ENCODE measurements at regions not wholly inside any gene's neighbourhood (a gene's known extent, or its start where the extent isn't known, plus 50 kb on each side); places are given as distances from the start of the nearest gene placed in this dataset.

DNA sequence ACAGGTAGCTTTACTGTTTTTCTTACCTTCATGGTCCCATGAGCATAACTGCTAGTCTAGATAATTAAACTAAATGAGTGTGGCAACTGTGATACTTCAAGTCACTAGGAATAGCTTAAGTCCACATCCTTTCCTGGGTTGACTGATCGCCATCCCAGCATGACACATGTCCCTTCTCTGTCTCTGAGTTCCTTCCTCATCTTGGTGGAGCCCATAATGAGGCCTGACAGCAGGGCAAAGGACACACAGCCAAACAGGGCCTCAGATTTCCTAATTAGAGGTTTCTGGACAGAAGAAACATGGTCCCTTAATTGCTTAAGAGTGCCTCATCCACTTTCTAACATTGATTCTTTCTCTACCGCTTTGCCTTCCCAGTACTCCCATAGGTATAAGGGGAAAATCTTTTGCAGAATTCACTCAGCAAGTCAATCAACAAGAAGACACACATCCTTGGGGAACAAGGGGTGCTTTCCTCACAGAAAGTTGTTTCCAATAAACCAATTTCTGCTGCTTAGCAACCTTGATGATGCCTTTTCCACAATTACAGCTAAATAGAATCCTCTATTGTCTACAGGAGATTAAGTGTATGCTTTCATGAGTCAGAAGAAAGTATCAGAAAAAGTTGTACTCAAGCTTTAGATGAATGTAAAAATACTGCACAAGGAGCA is 208.3 kb upstream of the SERP2 start:
- Histone ChIP-seq H3K4me1 (ENCODE audit: control insufficient read depth in 5 of 5, insufficient read depth in 5 of 5, low read length in 5 of 5) (peaks cover 0 to 3% (median 0%) of the 10 kb centered on the region in 5 donors), H3K27me3 (ENCODE audit: control insufficient read depth in 3 of 3, insufficient read depth in 3 of 3, low read length in 2 of 3) (no peaks in the 10 kb centered on the region), H3K27ac (ENCODE audit: low read depth in 1 of 2, low read length in 1 of 2) (no peak overlapping the region), H3K36me3 (ENCODE audit: control insufficient read depth in 4 of 4, insufficient read depth in 4 of 4, low read length in 4 of 4) (no peaks in the 10 kb centered on the region), H3K4me3 (no peak overlapping the region), H3K9me3 (ENCODE audit: control insufficient read depth in 4 of 4, insufficient read depth in 3 of 4, low read length in 3 of 4) (no peaks in the 10 kb centered on the region), H3K9ac (ENCODE audit: insufficient read depth in 1 of 2, low read length in 2 of 2) (no peak overlapping the region)
- DNase-seq (no peak), ATAC-seq (ENCODE audit: insufficient read depth, low FRiP score) (no peak)
- TF ChIP-seq, protein P1, sequence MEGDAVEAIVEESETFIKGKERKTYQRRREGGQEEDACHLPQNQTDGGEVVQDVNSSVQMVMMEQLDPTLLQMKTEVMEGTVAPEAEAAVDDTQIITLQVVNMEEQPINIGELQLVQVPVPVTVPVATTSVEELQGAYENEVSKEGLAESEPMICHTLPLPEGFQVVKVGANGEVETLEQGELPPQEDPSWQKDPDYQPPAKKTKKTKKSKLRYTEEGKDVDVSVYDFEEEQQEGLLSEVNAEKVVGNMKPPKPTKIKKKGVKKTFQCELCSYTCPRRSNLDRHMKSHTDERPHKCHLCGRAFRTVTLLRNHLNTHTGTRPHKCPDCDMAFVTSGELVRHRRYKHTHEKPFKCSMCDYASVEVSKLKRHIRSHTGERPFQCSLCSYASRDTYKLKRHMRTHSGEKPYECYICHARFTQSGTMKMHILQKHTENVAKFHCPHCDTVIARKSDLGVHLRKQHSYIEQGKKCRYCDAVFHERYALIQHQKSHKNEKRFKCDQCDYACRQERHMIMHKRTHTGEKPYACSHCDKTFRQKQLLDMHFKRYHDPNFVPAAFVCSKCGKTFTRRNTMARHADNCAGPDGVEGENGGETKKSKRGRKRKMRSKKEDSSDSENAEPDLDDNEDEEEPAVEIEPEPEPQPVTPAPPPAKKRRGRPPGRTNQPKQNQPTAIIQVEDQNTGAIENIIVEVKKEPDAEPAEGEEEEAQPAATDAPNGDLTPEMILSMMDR (IDR thresholded peaks at IDR 0.05; ENCODE audit: control extremely low read depth, extremely low read depth) = no peak
- 48 to 70% methylated on average over 2 of the region's 2 CpGs for WGBS, 2 donors

DNA sequence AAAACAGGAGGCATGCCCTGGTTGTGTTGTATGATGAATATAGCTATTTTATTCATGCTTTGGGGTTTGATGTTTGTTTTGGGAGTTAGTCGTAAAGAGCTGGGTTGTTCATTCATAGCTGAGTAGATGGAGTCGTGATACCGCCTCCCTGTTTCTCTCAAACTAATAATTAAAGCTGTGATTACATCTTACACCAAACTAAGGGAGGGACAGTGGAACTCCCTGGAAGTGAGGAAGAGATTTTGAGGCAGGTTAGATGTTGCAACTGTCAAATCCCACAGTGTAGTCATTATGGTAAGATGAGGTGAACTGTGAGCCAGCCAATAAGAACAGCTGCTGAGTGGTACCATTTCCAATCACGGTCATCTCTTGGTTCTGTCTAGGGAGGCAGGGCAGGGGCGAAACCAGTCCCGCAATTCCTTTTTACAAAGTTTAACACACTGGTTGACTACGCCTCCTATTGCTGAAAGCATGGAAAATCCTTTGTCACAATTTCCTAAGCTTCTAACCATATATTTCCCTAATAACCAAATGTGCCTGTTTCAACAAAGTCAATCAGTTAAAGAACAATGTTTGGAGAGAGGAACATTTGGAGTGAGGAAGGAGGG is 207.6 kb upstream of the SERP2 start:
- ATAC-seq (ENCODE audit: insufficient read depth, low FRiP score) = no peak
- WGBS, 2 donors = 89% methylated on average over 7 of the region's 7 CpGs

DNA sequence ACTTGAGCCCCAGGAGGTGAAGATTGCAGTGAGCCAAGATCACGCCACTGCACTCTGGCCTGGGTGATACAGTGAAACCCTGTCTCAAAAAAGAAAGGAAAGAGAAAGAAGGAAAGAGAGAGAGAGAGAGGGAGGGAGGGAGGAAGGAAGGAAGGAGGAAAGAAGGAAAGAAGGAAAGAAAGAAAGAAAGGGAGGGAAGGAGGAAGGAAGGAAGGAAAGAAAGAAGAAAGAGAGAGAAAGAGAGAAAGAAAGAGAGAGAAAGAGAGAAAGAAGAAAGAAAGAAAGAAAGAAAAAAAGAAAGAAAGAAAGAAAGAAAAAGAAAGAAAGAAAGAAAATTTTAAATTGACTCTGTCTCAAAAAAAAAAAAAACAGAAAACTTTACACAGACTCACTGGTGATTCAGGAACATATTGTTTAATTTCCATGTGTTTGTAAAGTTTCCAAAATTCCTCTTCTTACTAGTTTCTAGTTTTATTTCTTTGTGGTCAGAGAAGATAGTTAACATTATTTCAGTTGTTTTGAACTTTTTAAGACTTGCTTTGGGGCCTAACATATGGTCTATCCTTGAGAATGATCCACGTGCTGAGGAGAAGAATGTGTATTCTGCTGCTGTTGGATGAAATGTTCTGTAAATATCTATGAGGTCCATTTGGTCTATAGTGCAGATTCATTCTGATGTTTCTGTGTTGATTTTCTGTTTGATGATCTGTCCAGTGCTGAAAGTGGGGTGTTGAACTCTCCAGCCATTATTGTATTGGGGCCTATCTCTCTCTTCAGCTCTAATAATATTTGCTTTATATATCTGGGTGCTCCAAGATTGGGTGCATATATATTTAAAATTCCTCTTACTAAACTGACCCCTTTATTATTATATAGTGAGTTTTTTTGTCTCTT is 204.4 kb upstream of the SERP2 start:
- H3K9me3 ChIP-seq (ENCODE audit: control insufficient read depth in 4 of 4, insufficient read depth in 3 of 4, low read length in 3 of 4) = peaks cover 0 to 3% (median 0%) of the 10 kb centered on the region in 4 donors
- TF ChIP-seq, protein P1 (IDR thresholded peaks at IDR 0.05; ENCODE audit: control extremely low read depth, extremely low read depth) = no peak
- WGBS, 2 donors = 90 to 98% methylated on average over 2 of the region's 2 CpGs
- DNase-seq (no peak), ATAC-seq (ENCODE audit: insufficient read depth, low FRiP score) (no peak)
- no peaks in the 10 kb centered on the region for H3K4me1 ChIP-seq (ENCODE audit: control insufficient read depth in 5 of 5, insufficient read depth in 5 of 5, low read length in 5 of 5)
- H3K4me3 ChIP-seq = no peak overlapping the region
- H3K27me3 ChIP-seq (ENCODE audit: control insufficient read depth in 3 of 3, insufficient read depth in 3 of 3, low read length in 2 of 3) = no peaks in the 10 kb centered on the region
- no peak overlapping the region for H3K27ac ChIP-seq (ENCODE audit: low read depth in 1 of 2, low read length in 1 of 2)
- H3K9ac ChIP-seq (ENCODE audit: insufficient read depth in 1 of 2, low read length in 2 of 2) = no peak overlapping the region
- H3K36me3 ChIP-seq (ENCODE audit: control insufficient read depth in 4 of 4, insufficient read depth in 4 of 4, low read length in 4 of 4) = no peaks in the 10 kb centered on the region

More for the DNA sequence above, 207.6 kb upstream of the SERP2 start:
- Histone ChIP-seq H3K27ac (ENCODE audit: low read depth in 1 of 2, low read length in 1 of 2) (no peak overlapping the region), H3K27me3 (ENCODE audit: control insufficient read depth in 3 of 3, insufficient read depth in 3 of 3, low read length in 2 of 3) (no peaks in the 10 kb centered on the region), H3K9ac (ENCODE audit: insufficient read depth in 1 of 2, low read length in 2 of 2) (no peak overlapping the region), H3K9me3 (ENCODE audit: control insufficient read depth in 4 of 4, insufficient read depth in 3 of 4, low read length in 3 of 4) (no peaks in the 10 kb centered on the region), H3K4me3 (no peak overlapping the region), H3K36me3 (ENCODE audit: control insufficient read depth in 4 of 4, insufficient read depth in 4 of 4, low read length in 4 of 4) (no peaks in the 10 kb centered on the region), H3K4me1 (ENCODE audit: control insufficient read depth in 5 of 5, insufficient read depth in 5 of 5, low read length in 5 of 5) (peaks cover 0 to under 1% (median 0%) of the 10 kb centered on the region in 5 donors)
- TF ChIP-seq, protein P1 (IDR thresholded peaks at IDR 0.05; ENCODE audit: control extremely low read depth, extremely low read depth) = no peak
- DNase-seq = no peak
